Type B pancreatic cell (in vitro differentiated cells): ENCODE measurements at regions not wholly inside any gene's neighbourhood (a gene's known extent, or its start where the extent isn't known, plus 50 kb on each side); places are given as distances from the start of the nearest gene placed in this dataset.

ENCODE experiments used
- DNase-seq: peaks from one replicate; pipeline ENCODE4 v3.0.0; 2021; ENCODE audit warnings: mixed read lengths; ENCODE audit not compliant: unreplicated experiment; ENCODE audit errors: extremely low spot score
- H3K27ac Mint-ChIP-seq: 2 replicates; pipeline ENCODE4 v1.8.0; 2021; ENCODE audit warnings: mild to moderate bottlenecking, mixed read lengths
- H3K27me3 Mint-ChIP-seq: 2 replicates; pipeline ENCODE4 v1.8.0; 2021; ENCODE audit warnings: mixed read lengths
- H3K36me3 Mint-ChIP-seq: 2 replicates; pipeline ENCODE4 v1.8.0; 2021; ENCODE audit warnings: mixed read lengths
- H3K4me1 Mint-ChIP-seq: one replicate; pipeline ENCODE4 v1.8.0; 2021; ENCODE audit warnings: mixed read lengths; ENCODE audit not compliant: unreplicated experiment
- H3K4me3 Mint-ChIP-seq: 2 replicates; pipeline ENCODE4 v1.8.0; 2021; ENCODE audit warnings: mild to moderate bottlenecking, mixed read lengths
- H3K9me3 Mint-ChIP-seq: 2 replicates; pipeline ENCODE4 v1.8.0; 2021; ENCODE audit warnings: mixed read lengths
- TF ChIP-seq, protein P1 (sequence below): fragments of 200-600 bp; sonication (generic); conservative IDR thresholded peaks from 2 replicates; pipeline ENCODE4 v1.5.0; 2021; ENCODE audit warnings: antibody characterized with exemption, mild to moderate bottlenecking

DNA sequence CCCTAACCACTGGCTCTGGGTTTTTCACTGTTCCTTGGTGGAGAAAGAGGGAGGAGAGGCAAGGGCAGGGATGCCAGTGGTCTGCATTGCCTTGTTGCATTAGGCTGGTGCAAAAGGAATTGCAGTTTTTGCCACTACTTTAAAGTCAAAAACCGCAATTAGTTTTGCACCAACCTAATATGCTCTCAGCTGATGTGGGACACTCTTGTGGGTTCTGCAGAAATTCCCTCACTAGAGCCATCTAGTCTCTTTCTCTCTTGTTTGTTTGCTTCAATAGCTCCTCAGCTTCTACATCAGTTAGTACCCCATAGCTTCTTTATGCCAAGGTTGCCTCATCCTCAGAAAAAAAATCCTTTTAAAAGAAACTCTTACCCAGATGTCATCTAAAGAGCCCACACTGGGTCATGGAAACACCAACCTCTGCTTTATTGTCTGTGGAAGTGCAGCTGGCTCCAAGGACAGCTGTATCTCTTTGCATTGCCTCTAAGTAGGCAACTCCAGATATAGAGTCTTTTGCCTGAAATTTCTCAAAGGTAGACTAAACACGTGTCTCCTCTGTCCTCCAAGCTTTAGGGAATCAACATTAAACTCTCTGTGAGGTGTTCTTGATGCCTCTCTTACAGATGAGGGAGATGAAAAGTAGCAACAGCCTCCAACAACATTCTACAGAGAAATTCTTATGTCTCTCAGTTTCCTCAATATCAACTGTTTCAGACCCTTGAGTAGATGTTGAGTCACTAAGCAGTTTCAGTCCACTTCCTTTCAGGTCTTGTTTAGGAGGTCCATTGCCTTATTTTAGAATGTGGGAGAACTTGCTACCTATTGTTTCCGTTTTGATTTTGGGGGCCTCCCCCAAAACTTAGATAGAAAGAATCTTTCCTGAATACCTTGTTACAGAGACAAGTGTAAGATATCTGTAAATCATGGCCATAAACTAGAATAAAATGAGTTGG, 84.9 kb upstream of the MEF2C start:
- Mint-ChIP-seq H3K4me3 (no peak overlapping the region), H3K27me3 (peaks cover 13% of the 10 kb centered on the region), H3K4me1 (no peaks in the 10 kb centered on the region), H3K9me3 (no peaks in the 10 kb centered on the region), H3K27ac (no peak overlapping the region), H3K36me3 (no peaks in the 10 kb centered on the region)
- DNase-seq = no peak
- TF ChIP-seq, protein P1, sequence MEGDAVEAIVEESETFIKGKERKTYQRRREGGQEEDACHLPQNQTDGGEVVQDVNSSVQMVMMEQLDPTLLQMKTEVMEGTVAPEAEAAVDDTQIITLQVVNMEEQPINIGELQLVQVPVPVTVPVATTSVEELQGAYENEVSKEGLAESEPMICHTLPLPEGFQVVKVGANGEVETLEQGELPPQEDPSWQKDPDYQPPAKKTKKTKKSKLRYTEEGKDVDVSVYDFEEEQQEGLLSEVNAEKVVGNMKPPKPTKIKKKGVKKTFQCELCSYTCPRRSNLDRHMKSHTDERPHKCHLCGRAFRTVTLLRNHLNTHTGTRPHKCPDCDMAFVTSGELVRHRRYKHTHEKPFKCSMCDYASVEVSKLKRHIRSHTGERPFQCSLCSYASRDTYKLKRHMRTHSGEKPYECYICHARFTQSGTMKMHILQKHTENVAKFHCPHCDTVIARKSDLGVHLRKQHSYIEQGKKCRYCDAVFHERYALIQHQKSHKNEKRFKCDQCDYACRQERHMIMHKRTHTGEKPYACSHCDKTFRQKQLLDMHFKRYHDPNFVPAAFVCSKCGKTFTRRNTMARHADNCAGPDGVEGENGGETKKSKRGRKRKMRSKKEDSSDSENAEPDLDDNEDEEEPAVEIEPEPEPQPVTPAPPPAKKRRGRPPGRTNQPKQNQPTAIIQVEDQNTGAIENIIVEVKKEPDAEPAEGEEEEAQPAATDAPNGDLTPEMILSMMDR = no peak

DNA sequence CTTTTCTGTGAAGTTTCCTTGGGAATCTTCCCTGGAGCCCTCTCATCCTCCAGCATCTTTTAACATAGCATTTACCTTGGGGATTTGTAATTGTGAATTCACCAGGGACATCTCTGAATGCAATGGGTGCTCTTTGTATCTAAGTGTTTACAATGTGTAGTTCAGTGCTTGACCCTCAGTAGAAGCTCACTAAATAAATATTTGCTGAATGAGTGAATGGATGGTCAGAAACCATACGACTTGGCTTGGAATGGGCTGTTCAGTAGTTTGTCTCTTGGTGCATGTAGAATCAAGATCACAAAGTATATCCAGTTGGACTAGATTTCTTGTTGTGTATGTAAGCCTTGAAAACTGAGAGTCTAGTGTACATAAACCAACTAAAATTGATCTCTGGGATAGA, 81.8 kb upstream of the MEF2C start:
- no peak overlapping the region for H3K27ac Mint-ChIP-seq
- H3K4me3 Mint-ChIP-seq = no peak overlapping the region
- no peaks in the 10 kb centered on the region for H3K4me1 Mint-ChIP-seq
- no peaks in the 10 kb centered on the region for H3K9me3 Mint-ChIP-seq
- DNase-seq = no peak
- TF ChIP-seq, protein P1 = no peak
- no peaks in the 10 kb centered on the region for H3K36me3 Mint-ChIP-seq
- peaks cover 16% of the 10 kb centered on the region for H3K27me3 Mint-ChIP-seq

DNA sequence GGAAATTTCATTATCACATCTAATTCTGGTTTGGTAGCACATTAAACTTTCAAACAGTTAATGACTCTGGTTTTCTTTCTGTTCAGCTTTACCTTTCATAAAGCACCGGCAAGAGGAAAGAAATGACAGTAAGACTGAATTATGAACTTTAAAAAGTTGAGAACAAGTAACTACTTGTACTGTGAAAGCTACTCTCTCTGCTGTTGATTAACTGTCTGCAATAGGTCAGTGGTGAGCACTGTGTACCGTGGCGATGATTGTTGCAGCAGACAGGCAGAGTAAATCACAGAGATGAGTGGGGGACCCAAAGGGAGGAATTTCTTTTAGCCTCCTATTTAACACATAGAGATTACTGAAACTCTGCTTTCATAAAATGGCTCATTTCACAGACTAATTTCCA, 74.0 kb upstream of the MEF2C start:
- Mint-ChIP-seq H3K36me3 (no peaks in the 10 kb centered on the region), H3K27ac (no peak overlapping the region)

DNA sequence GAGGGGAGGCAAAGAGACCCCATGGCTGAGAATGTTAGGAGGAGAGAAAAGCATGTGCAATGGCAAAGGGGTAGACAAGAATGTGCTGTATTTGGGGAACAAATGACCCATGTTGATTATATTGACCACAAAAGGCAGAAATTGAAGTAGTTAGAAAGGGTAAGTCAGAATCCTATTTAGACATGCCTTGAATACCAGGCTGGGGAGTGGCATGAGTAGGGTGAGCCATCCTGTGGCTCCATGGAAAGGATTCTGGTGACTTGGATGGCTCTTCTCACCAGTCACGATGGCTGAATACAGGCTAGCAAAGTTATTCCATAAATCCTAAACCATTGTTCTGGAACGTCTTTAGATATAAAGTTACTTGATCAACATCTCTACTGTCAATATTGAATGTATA, 73.4 kb upstream of the MEF2C start:
- no peak overlapping the region for H3K27ac Mint-ChIP-seq

More for the DNA sequence above, 74.0 kb upstream of the MEF2C start:
- Mint-ChIP-seq H3K9me3 (no peaks in the 10 kb centered on the region), H3K27me3 (peaks cover 31% of the 10 kb centered on the region), H3K4me1 (peaks cover 6% of the 10 kb centered on the region), H3K4me3 (no peak overlapping the region)
- DNase-seq = no peak
- TF ChIP-seq, protein P1 = no peak

DNA sequence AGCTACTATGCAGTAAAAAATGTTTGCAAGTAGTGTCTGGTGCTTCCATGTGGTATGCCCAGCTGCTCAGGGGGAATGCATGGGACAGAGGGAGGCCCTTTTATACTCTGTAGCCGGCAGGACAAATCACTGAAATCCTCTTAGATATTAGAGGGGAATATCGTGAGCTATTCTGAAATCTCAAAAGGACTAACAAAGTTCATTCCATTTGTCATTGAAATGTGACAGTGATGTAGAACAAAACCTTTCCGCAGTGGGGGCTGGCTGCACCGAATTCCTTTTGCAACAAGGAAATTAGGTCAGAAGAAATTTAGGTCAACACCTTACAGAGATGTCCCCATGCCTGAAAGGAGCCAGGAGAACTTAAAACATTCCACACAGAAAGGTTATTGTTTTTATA, 72.4 kb upstream of the MEF2C start:
- DNase-seq = no peak
- H3K9me3 Mint-ChIP-seq = no peaks in the 10 kb centered on the region
- H3K4me1 Mint-ChIP-seq = peaks cover 6% of the 10 kb centered on the region
- H3K4me3 Mint-ChIP-seq = no peak overlapping the region
- H3K36me3 Mint-ChIP-seq = no peaks in the 10 kb centered on the region
- no peak overlapping the region for H3K27ac Mint-ChIP-seq
- H3K27me3 Mint-ChIP-seq = peaks cover 32% of the 10 kb centered on the region
- TF ChIP-seq, protein P1 = no peak

More for the DNA sequence above, 73.4 kb upstream of the MEF2C start:
- Mint-ChIP-seq H3K9me3 (no peaks in the 10 kb centered on the region), H3K27me3 (peaks cover 31% of the 10 kb centered on the region), H3K36me3 (no peaks in the 10 kb centered on the region), H3K4me3 (no peak overlapping the region), H3K4me1 (peaks cover 6% of the 10 kb centered on the region)
- TF ChIP-seq, protein P1 = no peak
- no peak for DNase-seq
